ENCODE measurements at regions not wholly inside any gene's neighbourhood (a gene's known extent, or its start where the extent isn't known, plus 50 kb on each side); places are given as distances from the start of the nearest gene placed in this dataset.

- DNase-seq (ENCODE audit: low read depth) = no peak
- TF ChIP-seq POLR2A (IDR thresholded peaks at IDR 0.05; ENCODE audit: extremely low read depth, insufficient read length) (no peak), CTCF (IDR thresholded peaks at IDR 0.05; ENCODE audit: low read depth, low read length) (no peak), MYC (IDR thresholded peaks at IDR 0.05; ENCODE audit: low read depth, low read length) (no peak), MAX (IDR thresholded peaks at IDR 0.05; ENCODE audit: low read depth, low read length) (no peak)
- H3K4me3 ChIP-seq (ENCODE audit: low read depth, low read length) = no peak overlapping the region
Observed at GRCh38 chr6:19635728-19636127, 201.4 kb upstream of the ID4 start.

GRCh38 chr6:19637010-19637409 lies 200.2 kb upstream of the ID4 start:
- DNase-seq (ENCODE audit: low read depth) = no peak
- no peak overlapping the region for H3K4me3 ChIP-seq (ENCODE audit: low read depth, low read length)
- TF ChIP-seq MAX (IDR thresholded peaks at IDR 0.05; ENCODE audit: low read depth, low read length) = no peak
- TF ChIP-seq POLR2A (IDR thresholded peaks at IDR 0.05; ENCODE audit: extremely low read depth, insufficient read length) = no peak
- no peak for TF ChIP-seq CTCF (IDR thresholded peaks at IDR 0.05; ENCODE audit: low read depth, low read length)
- no peak for TF ChIP-seq MYC (IDR thresholded peaks at IDR 0.05; ENCODE audit: low read depth, low read length)

GRCh38 chr6:19638931-19639330 lies 198.2 kb upstream of the ID4 start:
- no peak for TF ChIP-seq MAX (IDR thresholded peaks at IDR 0.05; ENCODE audit: low read depth, low read length)
- no peak for TF ChIP-seq CTCF (IDR thresholded peaks at IDR 0.05; ENCODE audit: low read depth, low read length)
- TF ChIP-seq MYC (IDR thresholded peaks at IDR 0.05; ENCODE audit: low read depth, low read length) = no peak
- no peak for TF ChIP-seq POLR2A (IDR thresholded peaks at IDR 0.05; ENCODE audit: extremely low read depth, insufficient read length)
- no peak for DNase-seq (ENCODE audit: low read depth)
- no peak overlapping the region for H3K4me3 ChIP-seq (ENCODE audit: low read depth, low read length)

- no peak for TF ChIP-seq MYC (IDR thresholded peaks at IDR 0.05; ENCODE audit: low read depth, low read length)
- TF ChIP-seq MAX (IDR thresholded peaks at IDR 0.05; ENCODE audit: low read depth, low read length) = no peak
- TF ChIP-seq POLR2A (IDR thresholded peaks at IDR 0.05; ENCODE audit: extremely low read depth, insufficient read length) = no peak
- TF ChIP-seq CTCF (IDR thresholded peaks at IDR 0.05; ENCODE audit: low read depth, low read length) = no peak
- no peak for DNase-seq (ENCODE audit: low read depth)
- no peak overlapping the region for H3K4me3 ChIP-seq (ENCODE audit: low read depth, low read length)
Observed at GRCh38 chr6:19643287-19643686, 193.9 kb upstream of the ID4 start.

GRCh38 chr6:19643713-19644112 lies 193.5 kb upstream of the ID4 start:
- TF ChIP-seq CTCF (IDR thresholded peaks at IDR 0.05; ENCODE audit: low read depth, low read length) (no peak), MYC (IDR thresholded peaks at IDR 0.05; ENCODE audit: low read depth, low read length) (no peak), MAX (IDR thresholded peaks at IDR 0.05; ENCODE audit: low read depth, low read length) (no peak), POLR2A (IDR thresholded peaks at IDR 0.05; ENCODE audit: extremely low read depth, insufficient read length) (no peak)
- no peak for DNase-seq (ENCODE audit: low read depth)

GRCh38 chr6:19655744-19656143 lies 181.4 kb upstream of the ID4 start:
- DNase-seq (ENCODE audit: low read depth) = no peak
- TF ChIP-seq MYC (IDR thresholded peaks at IDR 0.05; ENCODE audit: low read depth, low read length) = no peak
- TF ChIP-seq POLR2A (IDR thresholded peaks at IDR 0.05; ENCODE audit: extremely low read depth, insufficient read length) = no peak
- no peak for TF ChIP-seq MAX (IDR thresholded peaks at IDR 0.05; ENCODE audit: low read depth, low read length)
- TF ChIP-seq CTCF (IDR thresholded peaks at IDR 0.05; ENCODE audit: low read depth, low read length) = no peak
- H3K4me3 ChIP-seq (ENCODE audit: low read depth, low read length) = no peak overlapping the region

More at GRCh38 chr6:19643713-19644112, 193.5 kb upstream of the ID4 start:
- H3K4me3 ChIP-seq (ENCODE audit: low read depth, low read length) = no peak overlapping the region
